GM19328 (cell line): ENCODE measurements at regions not wholly inside any gene's neighbourhood (a gene's known extent, or its start where the extent isn't known, plus 50 kb on each side); places are given as distances from the start of the nearest gene placed in this dataset.

ENCODE experiments used
- ATAC-seq: cut with Tn5 transposase; IDR thresholded peaks from one replicate; pipeline ENCODE4 v1.9.1; 2021; ENCODE audit warnings: mild to moderate bottlenecking, moderate library complexity; ENCODE audit not compliant: unreplicated experiment

- ATAC-seq, result no peak
Observed at GRCh38 chr7:121810831-121811672, 61.9 kb upstream of the PTPRZ1 start.

DNA sequence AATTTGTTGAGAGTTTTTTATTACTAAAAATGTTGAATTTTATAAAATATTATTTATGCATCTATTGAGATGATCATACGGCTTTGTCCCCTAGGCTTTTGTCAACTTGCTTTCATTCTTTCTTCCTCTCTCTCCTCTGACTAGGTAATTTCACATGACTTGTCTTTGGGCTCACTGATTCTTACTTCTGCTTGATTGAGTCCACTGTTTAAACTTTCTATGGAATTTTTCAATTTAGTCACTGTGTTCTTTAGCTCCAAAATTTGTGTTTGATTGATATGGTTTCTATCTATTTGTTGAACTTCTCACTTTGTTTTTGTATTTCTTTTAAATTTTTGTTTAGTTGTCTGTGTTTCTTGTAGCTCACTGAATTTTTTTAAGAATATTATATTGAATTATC is 65.9 kb upstream of the PTPRZ1 start:
- ATAC-seq, result no peak

DNA sequence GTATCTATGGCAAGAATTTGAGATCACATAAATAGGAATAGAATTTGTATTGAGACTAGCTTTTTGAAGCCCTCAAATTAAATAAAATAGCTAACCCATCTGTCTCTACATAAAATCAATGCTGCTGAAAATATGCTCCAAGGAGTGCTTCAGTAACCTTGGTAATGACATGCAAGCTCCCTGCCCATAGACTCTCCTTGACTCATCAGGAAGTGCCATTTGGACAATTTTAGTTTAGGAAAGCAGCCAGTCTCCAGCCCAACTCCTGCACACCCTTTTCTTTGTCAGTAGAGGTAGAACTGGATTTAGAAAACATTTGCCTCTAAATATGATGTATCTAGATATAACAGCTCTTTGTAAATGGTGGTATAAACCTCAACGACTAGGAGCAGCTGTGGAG is 69.9 kb upstream of the PTPRZ1 start:
- ATAC-seq, result no peak

- ATAC-seq, result no peak
Observed at GRCh38 chr7:121800916-121801675, 71.9 kb upstream of the PTPRZ1 start.

GRCh38 chr7:121798896-121799295 is 74.1 kb upstream of the PTPRZ1 start:
- ATAC-seq, result no peak

DNA sequence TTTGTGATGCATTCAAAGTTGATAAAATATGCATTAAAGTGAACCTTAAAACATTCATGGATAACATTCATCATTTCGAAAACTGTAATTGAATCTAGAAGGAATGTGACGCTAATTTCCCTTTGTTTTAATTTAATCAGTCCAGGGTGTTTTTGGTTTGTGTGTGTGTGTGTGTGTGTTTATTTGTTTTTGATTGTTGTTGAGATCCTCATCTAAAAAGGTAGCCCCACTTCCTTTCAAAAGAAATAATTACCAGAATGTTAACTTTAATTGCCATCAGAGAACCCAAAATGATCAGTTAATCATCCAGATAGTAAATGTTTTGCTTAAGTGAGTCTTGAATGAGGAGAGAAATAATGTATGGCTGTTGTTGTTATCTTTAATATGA is 74.5 kb upstream of the PTPRZ1 start:
- no peak for ATAC-seq

DNA sequence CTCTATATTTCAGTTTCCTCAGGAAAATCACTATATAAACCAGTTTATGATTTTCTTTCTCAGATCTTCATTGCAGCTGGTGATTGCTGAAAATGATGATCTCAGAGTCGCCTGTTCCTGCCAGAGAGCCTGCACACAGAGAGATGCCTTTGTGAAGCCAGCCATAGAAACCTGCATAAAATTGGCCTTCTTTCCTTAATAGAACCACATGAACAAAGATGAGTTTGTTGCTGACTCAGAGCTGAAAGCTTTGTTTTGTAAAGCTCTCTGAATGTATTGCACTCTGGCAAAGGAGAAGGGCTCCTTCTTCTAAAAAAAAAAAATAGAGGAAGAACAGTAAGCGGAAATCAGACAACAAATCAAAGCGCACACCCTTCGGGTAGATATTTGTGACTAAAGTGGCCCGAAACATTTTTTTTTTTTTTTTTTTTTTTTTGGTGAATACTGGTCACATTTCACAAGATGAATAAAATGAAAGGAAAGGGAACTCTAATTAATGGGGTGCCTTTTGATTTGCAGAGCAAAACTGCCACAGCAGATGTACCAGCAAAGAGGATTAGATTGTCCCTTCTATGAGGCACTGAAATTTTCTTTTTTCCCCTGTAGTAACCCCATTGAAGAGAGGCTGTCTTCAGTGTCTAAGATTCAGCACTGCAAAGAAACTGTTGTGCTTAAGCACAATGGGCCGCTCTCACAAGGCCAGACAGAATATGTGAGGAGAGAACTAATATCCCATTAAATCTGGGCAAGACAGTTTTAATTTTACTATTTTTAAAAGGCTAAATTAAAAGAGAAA is 75.1 kb upstream of the PTPRZ1 start:
- ATAC-seq, result no peak

- ATAC-seq, result no peak
Observed at GRCh38 chr7:121796936-121797656, 75.9 kb upstream of the PTPRZ1 start.

DNA sequence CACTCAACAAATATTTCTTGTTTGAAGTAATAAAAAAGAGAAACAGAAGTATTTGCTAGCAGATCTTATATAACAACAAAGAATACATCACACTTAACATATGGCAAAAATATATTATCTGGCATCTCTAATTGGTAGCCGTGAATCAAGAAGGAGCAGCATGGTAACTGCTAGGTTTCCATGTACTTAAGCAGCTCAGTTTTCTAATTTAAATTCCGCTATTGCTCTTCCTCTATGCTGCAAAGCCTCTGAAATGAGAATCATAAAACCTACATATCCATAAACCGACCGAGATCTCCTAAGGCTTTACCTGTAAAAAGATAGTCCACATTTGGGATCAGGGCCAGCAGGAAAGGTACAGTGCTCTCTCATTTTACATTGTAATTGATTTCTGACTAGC is 76.6 kb upstream of the PTPRZ1 start:
- ATAC-seq, result no peak

DNA sequence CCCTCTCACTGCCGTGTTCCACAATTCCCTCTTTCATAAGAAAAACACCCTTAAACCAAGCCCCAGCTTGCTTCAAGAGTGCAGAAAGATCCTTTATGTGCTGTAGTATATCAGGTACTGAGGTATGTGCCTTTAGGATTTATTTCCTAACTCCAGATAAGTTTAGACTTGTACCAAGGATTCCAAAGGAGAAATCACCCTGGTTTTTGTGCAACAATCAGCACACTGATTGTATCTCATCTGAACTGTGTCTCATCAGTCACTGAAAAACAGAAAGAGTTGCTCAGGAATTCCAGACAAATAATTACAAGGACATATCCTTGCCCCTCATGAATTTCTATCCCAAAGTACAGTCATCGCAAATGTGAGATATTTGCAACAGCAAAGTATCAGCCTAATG is 77.2 kb upstream of the PTPRZ1 start:
- ATAC-seq, result no peak

GRCh38 chr7:121793716-121794115 is 79.2 kb upstream of the PTPRZ1 start:
- ATAC-seq, result no peak

GRCh38 chr7:121777672-121778071 is 95.3 kb upstream of the PTPRZ1 start:
- no peak for ATAC-seq

GRCh38 chr7:121774563-121774962 is 98.4 kb upstream of the PTPRZ1 start:
- ATAC-seq, result no peak

GRCh38 chr7:121766676-121767075 is 106.3 kb upstream of the PTPRZ1 start:
- no peak for ATAC-seq

DNA sequence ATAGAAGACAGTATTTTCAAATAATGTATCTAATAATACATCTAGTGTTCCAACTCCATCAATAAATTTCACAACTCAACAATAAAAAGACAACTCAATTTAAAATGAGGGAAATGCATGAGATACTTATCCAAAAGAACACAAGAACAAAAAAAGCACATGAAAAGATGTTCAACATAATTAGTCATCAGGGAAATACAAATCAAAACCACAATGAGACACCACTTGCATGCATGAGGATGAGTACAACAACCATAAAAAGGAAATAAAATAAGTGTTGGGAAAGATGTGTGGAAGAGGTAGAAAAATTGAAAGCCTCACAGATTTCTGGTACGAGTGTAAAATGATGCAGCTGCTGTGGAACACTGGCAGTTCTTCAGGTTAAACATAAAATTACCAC is 111.6 kb upstream of the PTPRZ1 start:
- ATAC-seq, result no peak

DNA sequence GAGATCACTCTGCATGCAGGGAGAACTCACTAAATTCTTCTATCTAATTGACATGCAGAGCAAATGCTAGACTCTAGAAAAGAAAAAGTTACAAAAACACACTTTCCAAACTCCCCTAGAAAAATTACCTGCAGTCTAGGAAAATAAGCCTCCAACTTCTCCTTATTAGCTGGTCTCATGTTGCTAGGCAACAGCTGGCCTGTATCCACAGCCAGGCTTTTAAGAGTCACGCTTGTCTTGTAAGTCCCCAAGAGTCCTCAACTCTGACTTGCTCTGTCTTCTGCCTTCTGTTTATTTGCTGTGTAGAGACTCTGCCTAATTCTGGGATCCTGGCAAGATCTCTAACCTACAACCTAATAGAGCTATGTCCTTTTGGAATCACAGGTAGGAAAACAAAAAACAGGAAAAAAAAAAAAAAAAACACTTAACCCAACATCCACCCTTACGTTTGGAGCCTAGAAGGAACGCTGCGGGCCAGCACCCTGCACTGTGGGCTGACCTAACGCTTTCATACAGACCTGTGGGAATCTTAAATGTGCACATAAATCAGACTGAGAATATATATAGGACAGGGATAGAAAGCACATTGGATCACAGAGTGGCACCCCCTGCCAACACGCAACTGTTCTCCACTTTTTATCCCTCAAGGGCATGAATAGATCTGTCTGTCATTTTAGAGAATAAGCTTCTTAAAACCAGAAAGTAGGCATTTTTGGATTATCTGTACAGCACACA is 117.0 kb upstream of the PTPRZ1 start:
- no peak for ATAC-seq

GRCh38 chr7:121755286-121755685 is 117.7 kb upstream of the PTPRZ1 start:
- no peak for ATAC-seq

GRCh38 chr7:121753944-121754343 is 119.0 kb upstream of the PTPRZ1 start:
- no peak for ATAC-seq

DNA sequence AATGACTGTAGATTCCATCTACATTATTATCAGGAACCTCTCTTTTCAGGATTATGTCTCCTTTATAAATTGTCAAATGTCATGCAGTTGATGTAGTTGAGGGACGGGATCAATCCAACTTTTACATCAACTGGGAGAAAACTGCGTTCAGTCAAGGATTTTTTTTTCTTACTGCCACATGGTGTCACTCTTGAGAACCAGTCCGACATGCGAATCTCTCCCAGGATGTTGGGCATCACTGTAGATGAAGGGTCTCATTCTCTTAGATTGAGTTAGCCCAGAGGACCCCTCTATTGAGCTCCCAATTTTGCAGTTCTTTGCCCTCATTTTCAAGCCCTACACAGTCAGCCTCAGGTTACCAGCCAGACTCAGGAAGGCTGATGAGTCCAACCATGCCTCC is 120.3 kb upstream of the PTPRZ1 start:
- ATAC-seq, result no peak

DNA sequence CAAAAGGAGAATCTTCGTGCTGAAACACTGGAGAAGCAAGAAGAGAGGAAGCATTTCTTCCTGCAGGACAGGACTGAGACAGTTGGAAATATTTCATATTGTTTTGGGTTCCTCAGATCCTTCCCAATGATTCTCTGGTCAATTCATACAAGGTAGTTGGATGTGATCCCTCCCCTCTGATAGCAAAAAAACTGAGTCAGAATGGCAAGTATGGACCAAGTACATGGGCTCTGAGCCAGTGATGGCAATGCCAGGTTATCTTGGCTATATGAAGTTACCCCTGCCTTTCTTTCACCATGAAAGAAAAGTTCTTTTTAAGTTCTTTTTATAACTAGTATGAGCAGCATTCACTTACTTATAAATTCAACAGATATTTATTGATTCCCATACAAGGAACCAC is 124.4 kb upstream of the PTPRZ1 start:
- ATAC-seq, result no peak
